ENCODE measurements at regions not wholly inside any gene's neighbourhood (a gene's known extent, or its start where the extent isn't known, plus 50 kb on each side); places are given as distances from the start of the nearest gene placed in this dataset.

DNA sequence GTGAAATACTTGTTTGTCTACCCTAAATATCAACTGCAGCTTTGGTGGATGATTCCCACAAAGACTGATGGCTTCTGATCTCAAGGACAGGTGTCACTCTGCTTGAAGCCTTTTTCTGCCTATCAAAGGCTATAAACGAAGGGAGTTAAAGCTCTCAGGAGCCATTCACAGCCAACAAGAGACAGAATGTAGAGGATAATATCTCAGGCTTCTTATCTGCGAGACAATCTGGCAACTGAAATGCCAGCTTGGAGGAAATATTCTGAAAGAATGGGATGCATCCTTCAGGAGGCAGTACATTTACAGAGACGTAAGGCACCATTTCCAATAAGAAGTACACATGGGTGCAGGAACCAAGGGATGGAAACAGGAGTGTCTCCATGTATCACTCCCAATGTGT, 549.4 kb downstream of the GPAM start:
- dilution Hi-C loops (cut with MboI; ENCODE audit: extremely low pct_ligation_motif_present, low sequenced_read_pairs), result no loop called here
- POLR2A ChIA-PET, result no interaction called here
- no peak overlapping the region for H3K27ac ChIP-seq (ENCODE audit: insufficient read depth, low read depth, low read length)
- CTCF ChIA-PET, result no interaction called here
- no peak overlapping the region for H3K4me3 ChIP-seq (replicated peaks in 1 of 3; ENCODE audit: insufficient read depth in 1 of 3, low read depth in 1 of 3, low read length in 3 of 3)
- no peaks in the 10 kb centered on the region for H3K9me1 ChIP-seq (replicated peaks; ENCODE audit: control insufficient read depth, extremely low read depth, insufficient read depth, low read length)
- TF ChIP-seq MYC (IDR thresholded peaks at IDR 0.05; ENCODE audit: low read depth, low read length) (no peak), JUN (IDR thresholded peaks at IDR 0.05; ENCODE audit: borderline replicate concordance, insufficient read depth, insufficient read length, low read depth) (no peak), FOS (IDR thresholded peaks at IDR 0.05; ENCODE audit: borderline replicate concordance, insufficient read depth, low read length) (no peak)
- no peaks in the 10 kb centered on the region for H3K4me1 ChIP-seq (ENCODE audit: control insufficient read depth, extremely low read depth, insufficient read depth, low read length)
- no peaks in the 10 kb centered on the region for H3K36me3 ChIP-seq (ENCODE audit: control insufficient read depth in 2 of 2, extremely low read depth in 1 of 2, insufficient read depth in 2 of 2, low read length in 2 of 2)
- BruUV-seq (replicated peaks), result no TSS peak
- no peak overlapping the region for H3K4me2 ChIP-seq (ENCODE audit: insufficient read depth, low read length)
- FAIRE-seq (no peak), DNase-seq (ENCODE audit: low read depth, low spot score) (no peak)
- H3K79me2 ChIP-seq (ENCODE audit: control insufficient read depth, insufficient read depth, low read length), result no peaks in the 10 kb centered on the region
- no peaks in the 10 kb centered on the region for H3K27me3 ChIP-seq (ENCODE audit: control insufficient read depth in 2 of 2, insufficient read depth in 2 of 2, low read length in 2 of 2)
- H3K9ac ChIP-seq (replicated peaks; ENCODE audit: extremely low read depth, insufficient read depth, low read length), result no peak overlapping the region
- intact Hi-C loops (cut with micrococcal nuclease), result no loop called here
- peaks cover 3% of the 10 kb centered on the region for H3K9me3 ChIP-seq (replicated peaks; ENCODE audit: control insufficient read depth, insufficient read depth, low read length)
- H2AFZ ChIP-seq (ENCODE audit: low read depth, low read length), result no peak overlapping the region
- no peaks in the 10 kb centered on the region for H4K20me1 ChIP-seq (replicated peaks; ENCODE audit: control insufficient read depth, extremely low read depth, insufficient read depth, low read length)

DNA sequence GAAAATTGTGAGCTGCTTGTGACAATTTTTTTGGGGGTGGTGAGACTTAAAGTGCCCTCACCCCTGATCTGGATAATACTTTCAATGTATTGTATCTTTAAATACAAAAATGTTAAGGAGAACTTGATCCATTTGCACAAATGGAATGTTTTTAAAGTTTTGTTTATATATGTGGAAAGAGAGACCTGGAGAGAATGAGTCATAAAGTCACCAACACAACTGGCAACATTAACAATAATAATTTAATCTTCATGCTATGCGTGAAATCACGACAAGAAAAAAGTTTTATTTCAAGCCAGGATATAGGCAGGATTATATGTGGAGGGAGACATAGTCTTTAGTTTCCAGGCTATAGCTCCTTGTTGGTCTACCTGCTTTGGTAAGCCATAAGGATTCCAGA, 537.5 kb downstream of the GPAM start:
- no peak overlapping the region for H3K4me3 ChIP-seq (replicated peaks in 1 of 3; ENCODE audit: insufficient read depth in 1 of 3, low read depth in 1 of 3, low read length in 3 of 3)
- no peaks in the 10 kb centered on the region for H4K20me1 ChIP-seq (replicated peaks; ENCODE audit: control insufficient read depth, extremely low read depth, insufficient read depth, low read length)
- H3K9me3 ChIP-seq (replicated peaks; ENCODE audit: control insufficient read depth, insufficient read depth, low read length), result peaks cover 2% of the 10 kb centered on the region
- H3K9me1 ChIP-seq (replicated peaks; ENCODE audit: control insufficient read depth, extremely low read depth, insufficient read depth, low read length), result no peaks in the 10 kb centered on the region
- H3K27me3 ChIP-seq (ENCODE audit: control insufficient read depth in 2 of 2, insufficient read depth in 2 of 2, low read length in 2 of 2), result no peaks in the 10 kb centered on the region
- no peak overlapping the region for H3K27ac ChIP-seq (ENCODE audit: insufficient read depth, low read depth, low read length)
- ChIA-PET CTCF (no interaction called here), POLR2A (no interaction called here)
- dilution Hi-C loops (cut with MboI; ENCODE audit: extremely low pct_ligation_motif_present, low sequenced_read_pairs), result no loop called here
- H3K79me2 ChIP-seq (ENCODE audit: control insufficient read depth, insufficient read depth, low read length), result no peaks in the 10 kb centered on the region
- H3K9ac ChIP-seq (replicated peaks; ENCODE audit: extremely low read depth, insufficient read depth, low read length), result no peak overlapping the region
- intact Hi-C loops (cut with micrococcal nuclease), result no loop called here
- no peaks in the 10 kb centered on the region for H3K36me3 ChIP-seq (ENCODE audit: control insufficient read depth in 2 of 2, extremely low read depth in 1 of 2, insufficient read depth in 2 of 2, low read length in 2 of 2)
- no TSS peak for BruUV-seq (replicated peaks)
- TF ChIP-seq FOS (IDR thresholded peaks at IDR 0.05; ENCODE audit: borderline replicate concordance, insufficient read depth, low read length), result no peak
- TF ChIP-seq JUN (IDR thresholded peaks at IDR 0.05; ENCODE audit: borderline replicate concordance, insufficient read depth, insufficient read length, low read depth), result no peak
- H3K4me1 ChIP-seq (ENCODE audit: control insufficient read depth, extremely low read depth, insufficient read depth, low read length), result no peaks in the 10 kb centered on the region
- DNase-seq (ENCODE audit: low read depth, low spot score) (no peak), FAIRE-seq (no peak)
- H2AFZ ChIP-seq (ENCODE audit: low read depth, low read length), result no peak overlapping the region
- H3K4me2 ChIP-seq (ENCODE audit: insufficient read depth, low read length), result no peak overlapping the region

Measured in endothelial cell of umbilical vein (primary cell).